OCI-LY1 (cell line): ENCODE measurements at regions not wholly inside any gene's neighbourhood (a gene's known extent, or its start where the extent isn't known, plus 50 kb on each side); places are given as distances from the start of the nearest gene placed in this dataset.

Source experiments
- H2AFZ ChIP-seq: fragments of 200-600 bp; sonication (generic), shearing (Covaris generic); 2 replicates; pipeline ENCODE4 v1.6.0; 2014; ENCODE audit warnings: antibody characterized with exemption, mild to moderate bottlenecking, low read length
- H3F3A ChIP-seq: fragments of 200-600 bp; sonication (generic), shearing (Covaris generic); 2 replicates; pipeline ENCODE4 v1.6.0; 2014; ENCODE audit warnings: mild to moderate bottlenecking, antibody characterized with exemption, low read length, moderate library complexity; ENCODE audit not compliant: insufficient read depth
- H3K27ac ChIP-seq: fragments of 200-600 bp; sonication (generic); 2 replicates; pipeline ENCODE4 v1.5.1; 2014; ENCODE audit warnings: low read length, mixed run types, mild to moderate bottlenecking, low read depth; ENCODE audit not compliant: poor library complexity, severe bottlenecking
- H3K27me3 ChIP-seq: fragments of 200-600 bp; sonication (generic); 2 replicates; pipeline ENCODE4 v1.6.0; 2014; ENCODE audit warnings: antibody characterized with exemption, mild to moderate bottlenecking, low read length, moderate library complexity; ENCODE audit not compliant: insufficient read depth
- H3K36me3 ChIP-seq: fragments of 200-600 bp; sonication (generic); 2 replicates; pipeline ENCODE4 v1.6.1; 2014; ENCODE audit warnings: mild to moderate bottlenecking, antibody characterized with exemption, low read length, moderate library complexity, mixed read lengths; ENCODE audit not compliant: insufficient read depth
- H3K4me1 ChIP-seq: fragments of 200-600 bp; sonication (generic); 2 replicates; pipeline ENCODE4 v1.5.1; 2014; ENCODE audit warnings: mild to moderate bottlenecking, low read length, moderate library complexity; ENCODE audit not compliant: insufficient read depth, severe bottlenecking
- H3K4me2 ChIP-seq: fragments of 200-600 bp; sonication (generic), shearing (Covaris generic); 2 replicates; pipeline ENCODE4 v1.6.1; 2014; ENCODE audit warnings: low read length
- H3K4me3 ChIP-seq: fragments of 200-600 bp; sonication (generic); 2 replicates; pipeline ENCODE4 v1.5.1; 2014; ENCODE audit warnings: low read length, low read depth, mild to moderate bottlenecking, mixed read lengths; ENCODE audit not compliant: poor library complexity, severe bottlenecking
- H3K79me2 ChIP-seq: fragments of 200-600 bp; shearing (Covaris generic); 2 replicates; pipeline ENCODE4 v1.6.1; 2016; ENCODE audit warnings: mixed run types, low read length, mixed read lengths; ENCODE audit not compliant: insufficient read depth
- H3K9ac ChIP-seq: fragments of 200-600 bp; sonication (generic), shearing (Covaris generic); 2 replicates; pipeline ENCODE4 v1.6.1; 2014; ENCODE audit warnings: mild to moderate bottlenecking, low read length, mixed read lengths
- H3K9me2 ChIP-seq: fragments of 200-600 bp; sonication (generic), shearing (Covaris generic); 2 replicates; pipeline ENCODE4 v1.6.1; 2014; ENCODE audit warnings: low read depth, mild to moderate bottlenecking, low read length, mixed read lengths
- H3K9me3 ChIP-seq: fragments of 200-600 bp; shearing (Covaris generic); 2 replicates; pipeline ENCODE4 v1.6.1; 2014; ENCODE audit warnings: low read length, mixed read lengths
- H4K20me1 ChIP-seq: fragments of 200-600 bp; sonication (generic), shearing (Covaris generic); 2 replicates; pipeline ENCODE4 v1.6.0; 2016; ENCODE audit warnings: mild to moderate bottlenecking, low read length; ENCODE audit not compliant: insufficient read depth
- EZH2 ChIP-seq: fragments of 200-600 bp; sonication (generic), shearing (Covaris generic); IDR thresholded peaks from 2 replicates; pipeline ENCODE4 v1.8.0; 2017; ENCODE audit warnings: borderline replicate concordance, mixed run types, mild to moderate bottlenecking, antibody characterized with exemption, low read length, moderate library complexity, mixed read lengths
- TF ChIP-seq, protein P1 (sequence below): fragments of 200-600 bp; sonication (generic), shearing (Covaris generic); IDR thresholded peaks from 2 replicates; pipeline ENCODE4 v1.5.1; 2017; ENCODE audit warnings: mild to moderate bottlenecking, antibody characterized with exemption, low read length, moderate library complexity, mixed read lengths

DNA sequence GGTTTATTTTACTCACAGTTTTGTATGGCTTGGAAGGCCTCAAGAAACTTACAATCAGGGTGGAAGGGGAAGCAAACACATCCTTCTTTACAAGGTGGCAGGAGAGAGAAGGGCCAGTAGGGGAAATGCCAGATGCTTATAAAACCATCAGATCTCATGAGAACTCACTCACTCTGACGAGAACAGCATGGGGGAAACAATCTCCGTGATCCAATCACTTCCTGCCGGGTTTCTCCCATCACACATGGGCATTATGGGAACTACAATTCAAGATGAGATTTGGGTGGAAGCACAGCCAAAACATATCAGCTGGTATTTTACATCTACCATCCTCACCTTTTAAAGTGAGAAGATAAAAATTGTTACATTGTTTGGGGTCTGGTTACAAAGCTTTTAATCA, 427.9 kb upstream of the CDH7 start:
- Histone ChIP-seq H3K79me2 (no peaks in the 10 kb centered on the region), H3K9me3 (no peaks in the 10 kb centered on the region), H3K36me3 (no peaks in the 10 kb centered on the region), H3K4me3 (no peak overlapping the region), H3K4me2 (no peak overlapping the region), H2AFZ (no peak overlapping the region), H3K9me2 (no peaks in the 10 kb centered on the region), H3K27ac (no peak overlapping the region), H3K27me3 (no peaks in the 10 kb centered on the region), H4K20me1 (no peaks in the 10 kb centered on the region), H3F3A (no peaks in the 10 kb centered on the region), H3K9ac (no peak overlapping the region), H3K4me1 (no peaks in the 10 kb centered on the region)
- TF ChIP-seq EZH2: no peak
- TF ChIP-seq, protein P1, sequence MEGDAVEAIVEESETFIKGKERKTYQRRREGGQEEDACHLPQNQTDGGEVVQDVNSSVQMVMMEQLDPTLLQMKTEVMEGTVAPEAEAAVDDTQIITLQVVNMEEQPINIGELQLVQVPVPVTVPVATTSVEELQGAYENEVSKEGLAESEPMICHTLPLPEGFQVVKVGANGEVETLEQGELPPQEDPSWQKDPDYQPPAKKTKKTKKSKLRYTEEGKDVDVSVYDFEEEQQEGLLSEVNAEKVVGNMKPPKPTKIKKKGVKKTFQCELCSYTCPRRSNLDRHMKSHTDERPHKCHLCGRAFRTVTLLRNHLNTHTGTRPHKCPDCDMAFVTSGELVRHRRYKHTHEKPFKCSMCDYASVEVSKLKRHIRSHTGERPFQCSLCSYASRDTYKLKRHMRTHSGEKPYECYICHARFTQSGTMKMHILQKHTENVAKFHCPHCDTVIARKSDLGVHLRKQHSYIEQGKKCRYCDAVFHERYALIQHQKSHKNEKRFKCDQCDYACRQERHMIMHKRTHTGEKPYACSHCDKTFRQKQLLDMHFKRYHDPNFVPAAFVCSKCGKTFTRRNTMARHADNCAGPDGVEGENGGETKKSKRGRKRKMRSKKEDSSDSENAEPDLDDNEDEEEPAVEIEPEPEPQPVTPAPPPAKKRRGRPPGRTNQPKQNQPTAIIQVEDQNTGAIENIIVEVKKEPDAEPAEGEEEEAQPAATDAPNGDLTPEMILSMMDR: no peak

DNA sequence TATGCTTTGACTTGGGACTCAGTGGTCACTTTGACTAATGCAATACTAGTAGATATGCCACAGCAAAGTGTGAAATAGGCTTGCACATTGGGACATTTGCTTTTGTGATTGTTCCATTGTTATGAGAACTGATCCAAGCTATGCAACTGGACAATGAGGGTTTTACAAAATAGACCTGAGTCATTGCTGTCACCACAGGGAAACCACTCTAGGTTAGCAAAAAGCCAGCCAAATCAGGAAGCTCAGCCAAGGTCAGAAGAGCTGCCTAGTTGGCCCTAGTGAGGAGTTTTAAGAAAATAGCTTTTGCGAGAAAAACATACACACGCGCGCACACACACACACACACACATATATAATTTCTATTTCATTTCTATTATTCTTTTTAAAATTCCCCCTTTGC, 452.4 kb upstream of the CDH7 start:
- no peaks in the 10 kb centered on the region for H3K9me3 ChIP-seq
- no peaks in the 10 kb centered on the region for H3F3A ChIP-seq
- TF ChIP-seq, protein P1: no peak
- no peak for TF ChIP-seq EZH2
- H3K79me2 ChIP-seq: no peaks in the 10 kb centered on the region
- no peak overlapping the region for H3K4me2 ChIP-seq
- H2AFZ ChIP-seq: no peak overlapping the region
- H3K9ac ChIP-seq: no peak overlapping the region
- no peaks in the 10 kb centered on the region for H3K27me3 ChIP-seq
- H4K20me1 ChIP-seq: no peaks in the 10 kb centered on the region
- no peak overlapping the region for H3K4me3 ChIP-seq
- H3K27ac ChIP-seq: no peak overlapping the region
- H3K36me3 ChIP-seq: no peaks in the 10 kb centered on the region
- no peaks in the 10 kb centered on the region for H3K9me2 ChIP-seq
- no peaks in the 10 kb centered on the region for H3K4me1 ChIP-seq

DNA sequence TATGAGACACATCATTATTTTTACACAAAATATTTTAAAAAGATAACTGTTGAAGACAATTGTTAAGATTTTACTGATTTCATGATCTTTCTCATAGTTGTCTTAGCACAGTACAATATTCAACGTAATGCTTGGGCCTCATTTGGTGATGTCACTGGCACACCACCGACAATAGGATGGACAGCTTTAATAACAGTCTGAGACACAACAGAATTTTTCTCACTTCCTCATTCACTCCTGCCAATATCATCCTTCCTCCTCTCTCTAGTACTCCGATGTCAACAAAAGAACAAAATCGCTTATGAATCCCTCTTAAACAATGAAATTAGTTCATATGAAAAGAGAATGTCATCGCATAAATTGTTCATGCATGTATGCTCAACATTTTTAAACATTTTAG, 461.9 kb upstream of the CDH7 start:
- Histone ChIP-seq H3F3A (no peaks in the 10 kb centered on the region), H3K9ac (no peak overlapping the region), H3K27ac (no peak overlapping the region), H3K36me3 (no peaks in the 10 kb centered on the region), H3K4me2 (no peak overlapping the region), H3K9me3 (no peaks in the 10 kb centered on the region), H4K20me1 (no peaks in the 10 kb centered on the region), H3K79me2 (no peaks in the 10 kb centered on the region), H3K4me3 (no peak overlapping the region), H3K9me2 (no peaks in the 10 kb centered on the region), H3K4me1 (no peaks in the 10 kb centered on the region), H3K27me3 (no peaks in the 10 kb centered on the region), H2AFZ (no peak overlapping the region)
- TF ChIP-seq, protein P1: no peak
- TF ChIP-seq EZH2: no peak
